GM23338 (cell line): ENCODE measurements at regions not wholly inside any gene's neighbourhood (a gene's known extent, or its start where the extent isn't known, plus 50 kb on each side); places are given as distances from the start of the nearest gene placed in this dataset.
"Not testable (repeated sequence)": the region's sequence is repeated elsewhere in the genome, so short reads cannot be mapped to it uniquely, and the experiment has no call there.

Experiments used
- ATAC-seq: fragments of 200-7000 bp; cut with Tn5 transposase; 3 replicates; pipeline ENCODE4 v1.9.1; 2020
- DNase-seq: peaks from one replicate; pipeline ENCODE4 v3.0.0-alpha.2; 2015; ENCODE audit warnings: low spot score
- H2AFZ ChIP-seq: fragments of 200-600 bp; sonication (generic); 2 replicates; pipeline ENCODE4 v1.8.0; 2016; ENCODE audit warnings: antibody characterized with exemption, mild to moderate bottlenecking, moderate library complexity
- H3F3A ChIP-seq: fragments of 200-600 bp; sonication (generic); replicated peaks from 2 replicates; pipeline ENCODE4 v1.8.0; 2017; ENCODE audit warnings: antibody characterized with exemption, mixed run types, low read depth
- H3K27ac ChIP-seq: fragments of 200-600 bp; sonication (generic); 2 replicates; pipeline ENCODE4 v1.6.1; 2016; ENCODE audit warnings: low read depth
- H3K27me3 ChIP-seq: fragments of 200-600 bp; sonication (generic); 2 replicates; pipeline ENCODE4 v1.8.0; 2016; ENCODE audit warnings: mild to moderate bottlenecking, mixed run types, moderate library complexity; ENCODE audit not compliant: insufficient read depth
- H3K36me3 ChIP-seq: fragments of 200-600 bp; sonication (generic); 2 replicates; pipeline ENCODE4 v1.8.0; 2016; ENCODE audit warnings: mild to moderate bottlenecking; ENCODE audit not compliant: insufficient read depth
- H3K4me1 ChIP-seq: fragments of 200-600 bp; sonication (generic); 2 replicates; pipeline ENCODE4 v1.8.0; 2016; ENCODE audit warnings: mild to moderate bottlenecking, moderate library complexity; ENCODE audit not compliant: insufficient read depth
- H3K4me2 ChIP-seq: fragments of 200-600 bp; sonication (generic); 2 replicates; pipeline ENCODE4 v1.7.1; 2017; ENCODE audit warnings: mixed run types
- H3K4me3 ChIP-seq: fragments of 200-600 bp; sonication (generic); 2 replicates; pipeline ENCODE4 v1.6.1; 2016; ENCODE audit warnings: mixed run types
- H3K79me2 ChIP-seq: fragments of 200-600 bp; sonication (generic); replicated peaks from 2 replicates; pipeline ENCODE4 v1.8.0; 2017; ENCODE audit warnings: mild to moderate bottlenecking; ENCODE audit not compliant: insufficient read depth
- H3K9me2 ChIP-seq: fragments of 200-600 bp; sonication (generic); 2 replicates; pipeline ENCODE4 v1.8.0; 2017; ENCODE audit not compliant: insufficient read depth
- H4K20me1 ChIP-seq: fragments of 200-600 bp; sonication (generic); replicated peaks from 2 replicates; pipeline ENCODE4 v1.8.0; 2017; ENCODE audit warnings: mild to moderate bottlenecking; ENCODE audit not compliant: insufficient read depth
- H3K27ac Mint-ChIP-seq: 2 replicates; pipeline ENCODE4 v1.8.0; 2020; ENCODE audit warnings: inconsistent platforms, mild to moderate bottlenecking, moderate library complexity, mixed read lengths
- H3K27me3 Mint-ChIP-seq: 3 replicates; pipeline ENCODE4 v1.8.0; 2022; ENCODE audit warnings: low read depth, mild to moderate bottlenecking, moderate library complexity, mixed read lengths, inconsistent platforms; ENCODE audit not compliant: insufficient read depth, poor library complexity
- H3K36me3 Mint-ChIP-seq: 3 replicates; pipeline ENCODE4 v1.8.0; 2021; ENCODE audit warnings: low read depth, mild to moderate bottlenecking, inconsistent platforms, moderate library complexity, mixed read lengths
- H3K4me1 Mint-ChIP-seq: 3 replicates; pipeline ENCODE4 v1.8.0; 2020; ENCODE audit warnings: mild to moderate bottlenecking, inconsistent platforms, mixed read lengths
- H3K4me3 Mint-ChIP-seq: 3 replicates; pipeline ENCODE4 v1.8.0; 2021; ENCODE audit warnings: moderate library complexity, mild to moderate bottlenecking, inconsistent platforms, mixed read lengths
- H3K9me3 Mint-ChIP-seq: 3 replicates; pipeline ENCODE4 v1.8.0; 2020; ENCODE audit warnings: moderate library complexity, mild to moderate bottlenecking, inconsistent platforms, mixed read lengths
- ETS1 ChIP-seq: IDR thresholded peaks from 2 replicates; pipeline ENCODE4 v1.6.1; 2016; ENCODE audit warnings: antibody characterized with exemption
- EZH2phosphoT487 ChIP-seq: fragments of 200-600 bp; sonication (generic); IDR thresholded peaks from one replicate; pipeline ENCODE4 v1.8.1; 2018; ENCODE audit warnings: antibody characterized with exemption; ENCODE audit not compliant: unreplicated experiment
- NANOG ChIP-seq: IDR thresholded peaks from 2 replicates; pipeline ENCODE4 v1.6.1; 2016; ENCODE audit warnings: antibody characterized with exemption, borderline replicate concordance
- POLR2AphosphoS5 ChIP-seq: IDR thresholded peaks from 2 replicates; pipeline ENCODE4 v1.6.1; 2016; ENCODE audit warnings: antibody characterized with exemption, low read depth
- STAT1 ChIP-seq: IDR thresholded peaks from one replicate; pipeline ENCODE4 v1.6.1; 2016; ENCODE audit warnings: antibody characterized with exemption; ENCODE audit not compliant: unreplicated experiment
- ZNF114 ChIP-seq: fragments of 250-450 bp; sonication (Bioruptor Pico); IDR thresholded peaks from 2 replicates; pipeline ENCODE4 v1.5.0; 2020; ENCODE audit warnings: mild to moderate bottlenecking, moderate library complexity
- ZNF331 ChIP-seq: fragments of 250-450 bp; sonication (Bioruptor Pico); IDR thresholded peaks from 2 replicates; pipeline ENCODE4 v1.5.0; 2020; ENCODE audit warnings: low read depth, mild to moderate bottlenecking, moderate library complexity
- TF ChIP-seq, protein P1 (sequence below): IDR thresholded peaks from one replicate; pipeline ENCODE4 v1.6.1; 2018; ENCODE audit warnings: antibody characterized with exemption; ENCODE audit not compliant: unreplicated experiment

GRCh38 chr1:147062956-147063355 is 109.3 kb downstream of the PRKAB2 start:
- H3K9me3 Mint-ChIP-seq = peaks cover 45% of the 10 kb centered on the region
- H3K27me3 Mint-ChIP-seq = peaks cover 2% of the 10 kb centered on the region
- H3K36me3 Mint-ChIP-seq = peaks cover 23% of the 10 kb centered on the region; the same call in 2 of the 3 replicates
- Histone ChIP-seq H2AFZ (no peak overlapping the region), H3K4me3 (no peak overlapping the region), H3K9me2 (no peaks in the 10 kb centered on the region), H4K20me1 (no peaks in the 10 kb centered on the region), H3K79me2 (no peaks in the 10 kb centered on the region), H3K27me3 (no peaks in the 10 kb centered on the region), H3K4me1 (no peaks in the 10 kb centered on the region), H3K36me3 (no peaks in the 10 kb centered on the region; the same call in 1 of the 2 replicates), H3F3A (no peaks in the 10 kb centered on the region), H3K27ac (no peak overlapping the region), H3K4me2 (no peak overlapping the region)
- H3K4me3 Mint-ChIP-seq = no peak overlapping the region
- H3K4me1 Mint-ChIP-seq = no peaks in the 10 kb centered on the region
- no peak for TF ChIP-seq ETS1
- TF ChIP-seq EZH2phosphoT487 = no peak
- no peak for DNase-seq
- no peak for ATAC-seq
- no peak overlapping the region for H3K27ac Mint-ChIP-seq

DNA sequence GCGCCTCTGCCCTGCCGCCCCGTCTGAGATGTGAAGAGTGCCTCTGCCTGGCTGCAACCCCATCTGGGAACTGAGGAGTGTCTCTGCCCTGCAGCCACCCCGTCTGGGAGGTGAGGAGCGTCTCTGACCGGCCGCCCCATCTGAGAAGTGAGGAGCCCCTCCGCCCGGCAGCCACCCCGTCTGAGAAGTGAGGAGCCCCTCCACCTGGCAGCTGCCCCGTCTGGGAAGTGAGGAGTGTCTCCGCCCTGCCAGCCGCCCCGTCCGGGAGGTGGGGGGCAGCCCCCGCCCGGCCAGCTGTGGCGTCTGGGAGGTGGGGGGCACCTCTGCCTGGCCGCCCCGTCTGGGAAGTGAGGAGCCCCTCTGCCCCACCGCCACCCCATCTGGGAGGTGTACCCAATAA is 110.4 kb downstream of the PRKAB2 start:
- peaks cover 45% of the 10 kb centered on the region for H3K9me3 Mint-ChIP-seq
- not testable (repeated sequence) for H3K4me3 Mint-ChIP-seq, H3K4me3 ChIP-seq, DNase-seq, H3K36me3 ChIP-seq, H3K4me2 ChIP-seq, H3K4me1 Mint-ChIP-seq, H4K20me1 ChIP-seq, H3K79me2 ChIP-seq, H3K9me2 ChIP-seq, H3F3A ChIP-seq, H3K27ac ChIP-seq, H3K27me3 Mint-ChIP-seq, H3K27me3 ChIP-seq, H3K27ac Mint-ChIP-seq, ATAC-seq, H3K4me1 ChIP-seq, H2AFZ ChIP-seq
- peaks cover 23% of the 10 kb centered on the region; the same call in 2 of the 3 replicates for H3K36me3 Mint-ChIP-seq

DNA sequence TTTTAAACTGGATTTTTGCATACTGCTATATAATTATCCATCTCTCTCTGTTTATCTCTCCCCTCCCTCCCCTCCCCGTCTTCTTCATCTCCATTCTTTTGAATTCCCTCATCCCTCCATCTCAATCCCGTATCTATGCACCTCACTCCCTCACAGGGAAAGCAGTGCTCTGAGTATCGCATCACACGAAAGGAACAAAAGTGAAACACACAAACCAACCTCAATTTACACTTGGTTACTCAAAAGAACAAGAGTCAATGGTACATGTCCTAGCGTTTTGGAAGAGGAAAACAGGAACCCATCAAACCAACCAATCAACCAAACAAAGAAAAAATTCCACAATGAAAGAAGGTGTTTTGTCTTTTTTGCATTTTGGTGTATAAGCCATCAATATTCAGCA is 115.1 kb downstream of the NBPF12 start:
- H3K4me1 ChIP-seq = no peaks in the 10 kb centered on the region
- H4K20me1 ChIP-seq = no peaks in the 10 kb centered on the region
- Mint-ChIP-seq H3K27ac (no peak overlapping the region), H3K36me3 (no peaks in the 10 kb centered on the region; the same call in 2 of the 3 replicates), H3K4me3 (no peak overlapping the region), H3K4me1 (peaks cover 5% of the 10 kb centered on the region; the same call in 1 of the 3 replicates), H3K9me3 (no peaks in the 10 kb centered on the region), H3K27me3 (no peaks in the 10 kb centered on the region)
- no peaks in the 10 kb centered on the region for H3K27me3 ChIP-seq
- no peaks in the 10 kb centered on the region for H3F3A ChIP-seq
- no peaks in the 10 kb centered on the region for H3K36me3 ChIP-seq
- no peak overlapping the region for H2AFZ ChIP-seq
- H3K79me2 ChIP-seq = no peaks in the 10 kb centered on the region
- ATAC-seq (no peak), DNase-seq (no peak)
- no peak overlapping the region for H3K27ac ChIP-seq
- H3K4me2 ChIP-seq = no peak overlapping the region
- no peaks in the 10 kb centered on the region for H3K9me2 ChIP-seq
- H3K4me3 ChIP-seq = no peak overlapping the region
- TF ChIP-seq STAT1 = no peak
- no peak for TF ChIP-seq ZNF331 (CRISPR knock-in tag)
- TF ChIP-seq NANOG = no peak
- no peak for TF ChIP-seq EZH2phosphoT487
- TF ChIP-seq, protein P1, sequence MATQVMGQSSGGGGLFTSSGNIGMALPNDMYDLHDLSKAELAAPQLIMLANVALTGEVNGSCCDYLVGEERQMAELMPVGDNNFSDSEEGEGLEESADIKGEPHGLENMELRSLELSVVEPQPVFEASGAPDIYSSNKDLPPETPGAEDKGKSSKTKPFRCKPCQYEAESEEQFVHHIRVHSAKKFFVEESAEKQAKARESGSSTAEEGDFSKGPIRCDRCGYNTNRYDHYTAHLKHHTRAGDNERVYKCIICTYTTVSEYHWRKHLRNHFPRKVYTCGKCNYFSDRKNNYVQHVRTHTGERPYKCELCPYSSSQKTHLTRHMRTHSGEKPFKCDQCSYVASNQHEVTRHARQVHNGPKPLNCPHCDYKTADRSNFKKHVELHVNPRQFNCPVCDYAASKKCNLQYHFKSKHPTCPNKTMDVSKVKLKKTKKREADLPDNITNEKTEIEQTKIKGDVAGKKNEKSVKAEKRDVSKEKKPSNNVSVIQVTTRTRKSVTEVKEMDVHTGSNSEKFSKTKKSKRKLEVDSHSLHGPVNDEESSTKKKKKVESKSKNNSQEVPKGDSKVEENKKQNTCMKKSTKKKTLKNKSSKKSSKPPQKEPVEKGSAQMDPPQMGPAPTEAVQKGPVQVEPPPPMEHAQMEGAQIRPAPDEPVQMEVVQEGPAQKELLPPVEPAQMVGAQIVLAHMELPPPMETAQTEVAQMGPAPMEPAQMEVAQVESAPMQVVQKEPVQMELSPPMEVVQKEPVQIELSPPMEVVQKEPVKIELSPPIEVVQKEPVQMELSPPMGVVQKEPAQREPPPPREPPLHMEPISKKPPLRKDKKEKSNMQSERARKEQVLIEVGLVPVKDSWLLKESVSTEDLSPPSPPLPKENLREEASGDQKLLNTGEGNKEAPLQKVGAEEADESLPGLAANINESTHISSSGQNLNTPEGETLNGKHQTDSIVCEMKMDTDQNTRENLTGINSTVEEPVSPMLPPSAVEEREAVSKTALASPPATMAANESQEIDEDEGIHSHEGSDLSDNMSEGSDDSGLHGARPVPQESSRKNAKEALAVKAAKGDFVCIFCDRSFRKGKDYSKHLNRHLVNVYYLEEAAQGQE = no peak
- TF ChIP-seq ZNF114 = no peak
- no peak for TF ChIP-seq POLR2AphosphoS5
- no peak for TF ChIP-seq ETS1
